CD4-positive, alpha-beta T cell treated with Interleukin-15 for 1 hour (primary cell): ENCODE measurements at regions not wholly inside any gene's neighbourhood (a gene's known extent, or its start where the extent isn't known, plus 50 kb on each side); places are given as distances from the start of the nearest gene placed in this dataset.
"Not testable (repeated sequence)": the region's sequence is repeated elsewhere in the genome, so short reads cannot be mapped to it uniquely, and the experiment has no call there.

ENCODE experiments used
- DNase-seq: peaks from one replicate; pipeline ENCODE4 v3.0.0-alpha.2; 2020

DNA sequence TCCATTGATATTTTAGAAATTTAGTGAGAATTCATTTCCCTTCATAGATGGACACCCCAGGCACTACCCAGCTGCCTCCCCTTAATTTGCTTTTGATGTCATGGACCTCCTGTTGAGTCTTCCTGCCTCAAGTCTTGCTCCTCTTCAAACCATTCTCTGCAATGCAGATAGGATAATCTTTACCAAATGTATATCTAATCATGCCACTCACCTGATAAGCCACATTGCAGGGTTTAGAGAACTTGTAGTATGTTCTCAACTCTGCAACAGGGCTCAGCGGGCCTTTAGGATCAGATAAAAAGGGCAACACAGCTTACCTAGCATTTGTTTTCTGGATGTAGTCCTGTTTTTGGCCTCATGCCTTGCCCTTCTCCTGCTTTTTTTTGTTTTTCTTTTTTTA lies 234.5 kb downstream of the EMP1 start:
- DNase-seq = no peak

DNA sequence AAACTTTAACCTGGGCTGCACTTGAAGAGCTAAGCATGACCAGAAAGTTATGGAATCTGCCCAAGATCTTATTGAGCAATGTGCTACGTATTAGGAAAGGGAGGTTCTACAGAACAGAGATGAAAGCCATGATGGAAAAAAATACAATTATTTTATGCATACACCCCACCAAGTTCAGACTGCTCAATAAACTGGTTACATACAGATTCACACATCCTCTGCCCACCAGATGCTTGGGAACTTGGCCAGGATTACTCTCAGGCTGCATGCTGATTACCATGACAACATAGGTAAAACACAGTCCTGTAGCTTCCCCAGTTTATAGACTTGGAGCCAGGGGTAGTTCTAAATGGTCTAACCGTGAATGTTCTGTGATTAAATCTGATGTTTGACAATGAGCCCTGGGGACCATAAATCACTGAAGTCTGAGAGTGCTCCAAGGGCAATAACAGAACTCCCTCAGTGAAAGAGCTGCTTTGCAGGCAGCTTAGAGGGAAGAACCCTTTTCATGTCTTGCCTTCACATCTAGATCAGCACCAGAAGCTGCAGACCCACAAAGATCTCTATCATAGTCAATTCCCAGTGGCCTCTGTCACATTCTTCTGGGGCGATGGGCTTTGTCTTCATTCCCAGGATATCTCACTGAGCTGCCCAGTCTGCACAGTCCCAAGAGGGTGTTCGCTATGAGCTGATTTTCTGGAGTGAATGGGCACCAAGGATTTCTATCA lies 232.2 kb downstream of the EMP1 start:
- DNase-seq = no peak

DNA sequence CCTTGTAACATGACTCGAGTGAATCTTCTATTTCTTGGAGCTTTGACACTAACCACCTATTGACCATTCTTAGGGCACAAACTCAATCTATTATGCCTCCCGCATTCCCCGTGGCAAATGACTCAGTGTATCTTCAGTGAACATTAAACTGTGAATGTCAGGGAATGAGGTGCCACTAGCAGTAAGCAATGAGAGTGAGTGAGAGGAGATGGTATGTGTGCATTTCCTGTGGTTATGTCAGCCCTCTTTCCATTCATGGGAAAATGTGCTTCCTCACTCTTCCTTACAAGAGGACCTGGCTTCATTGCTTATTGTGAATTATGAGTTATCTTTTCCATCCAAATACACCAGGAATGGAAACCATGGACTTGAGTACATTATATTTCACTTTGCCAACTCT lies 229.2 kb downstream of the EMP1 start:
- no peak for DNase-seq

DNA sequence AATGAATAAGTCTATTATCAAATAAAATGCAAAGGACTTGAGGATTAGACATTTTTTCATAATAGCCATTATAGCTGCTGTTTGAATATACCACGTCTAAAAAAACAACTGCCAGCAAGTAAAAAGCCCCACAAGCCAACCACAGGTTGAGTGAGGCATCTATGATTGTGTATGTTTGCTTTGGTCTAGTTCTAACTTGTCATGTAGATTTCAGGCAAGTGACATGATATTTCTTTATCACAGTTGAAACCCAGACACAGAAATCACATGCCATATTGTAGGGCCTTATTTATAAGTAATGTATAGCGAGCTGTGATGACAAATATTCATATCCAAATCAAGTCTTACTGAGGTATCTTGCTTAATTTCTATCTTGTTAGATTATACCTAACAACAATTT lies 225.8 kb downstream of the EMP1 start:
- no peak for DNase-seq

DNA sequence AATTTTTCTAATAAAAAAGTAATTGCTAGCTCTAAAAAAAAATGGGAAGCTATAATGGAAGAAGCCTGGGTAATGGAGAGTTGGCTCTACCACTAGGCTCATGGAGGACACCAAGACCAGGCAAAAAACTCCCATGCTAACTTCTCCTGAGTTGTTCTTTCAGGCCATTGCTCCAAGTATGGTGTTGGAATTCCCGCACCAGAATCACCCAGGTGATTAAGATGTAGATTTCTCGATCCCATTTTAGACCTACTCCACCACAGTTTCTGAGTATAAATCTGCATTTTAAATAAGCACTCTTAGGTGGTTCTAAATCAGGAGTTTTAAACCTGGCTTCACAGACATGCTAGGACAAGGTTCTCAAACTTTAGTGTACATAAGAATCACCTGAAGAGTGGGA lies 221.0 kb downstream of the EMP1 start:
- no peak for DNase-seq

DNA sequence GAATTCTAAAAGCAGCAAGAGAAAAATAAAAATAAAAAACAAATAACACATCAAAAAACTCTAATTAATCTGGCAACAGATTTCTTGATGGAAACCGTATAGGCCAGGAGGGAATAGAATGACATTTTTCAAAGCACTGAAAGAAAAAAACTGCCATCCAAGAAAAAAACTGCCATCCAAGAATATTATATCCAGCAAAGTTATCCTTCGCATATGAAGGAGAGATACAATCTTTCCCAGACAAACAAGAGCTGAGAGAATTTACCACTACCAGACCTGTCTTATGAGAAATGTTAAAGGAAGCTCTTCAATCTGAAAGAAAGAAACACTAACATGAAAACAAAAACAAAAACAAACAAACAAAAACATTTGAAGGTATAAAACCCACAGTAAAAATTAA lies 214.8 kb downstream of the EMP1 start:
- no peak for DNase-seq

DNA sequence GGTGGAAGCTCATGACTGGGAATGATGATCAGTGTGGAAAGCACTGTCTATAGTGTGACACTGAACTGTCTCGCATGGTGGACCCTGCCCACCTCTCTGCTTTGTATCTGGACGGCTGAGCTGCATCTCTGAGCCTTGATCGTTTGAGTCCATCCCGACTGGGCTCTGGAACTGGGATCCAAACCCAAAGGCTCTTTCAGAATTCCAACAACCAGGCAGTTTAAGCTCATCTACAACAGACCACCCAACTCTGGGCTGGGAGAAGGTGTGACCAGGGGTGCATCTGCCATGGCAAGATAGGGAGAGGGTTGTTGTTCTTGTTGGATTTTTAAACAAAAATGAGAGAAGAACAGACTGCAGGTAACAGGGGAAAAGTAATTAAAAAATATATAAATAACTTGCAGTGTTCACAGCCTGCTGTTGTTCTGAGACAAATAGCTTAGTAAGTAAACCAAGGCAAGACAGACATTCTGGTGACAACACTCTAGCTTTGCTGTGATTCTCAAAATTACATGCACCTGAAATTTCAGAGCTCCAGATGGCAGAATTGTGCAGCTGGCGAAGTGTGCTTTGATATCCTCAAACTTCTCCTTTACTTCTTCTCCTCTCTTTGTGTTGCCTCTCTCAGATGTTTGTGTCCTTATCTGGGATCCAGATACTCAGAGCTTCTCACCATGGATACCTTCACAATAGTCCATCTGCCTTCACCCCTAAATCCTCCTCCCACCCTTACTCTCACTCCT lies 209.6 kb downstream of the EMP1 start:
- no peak for DNase-seq

DNA sequence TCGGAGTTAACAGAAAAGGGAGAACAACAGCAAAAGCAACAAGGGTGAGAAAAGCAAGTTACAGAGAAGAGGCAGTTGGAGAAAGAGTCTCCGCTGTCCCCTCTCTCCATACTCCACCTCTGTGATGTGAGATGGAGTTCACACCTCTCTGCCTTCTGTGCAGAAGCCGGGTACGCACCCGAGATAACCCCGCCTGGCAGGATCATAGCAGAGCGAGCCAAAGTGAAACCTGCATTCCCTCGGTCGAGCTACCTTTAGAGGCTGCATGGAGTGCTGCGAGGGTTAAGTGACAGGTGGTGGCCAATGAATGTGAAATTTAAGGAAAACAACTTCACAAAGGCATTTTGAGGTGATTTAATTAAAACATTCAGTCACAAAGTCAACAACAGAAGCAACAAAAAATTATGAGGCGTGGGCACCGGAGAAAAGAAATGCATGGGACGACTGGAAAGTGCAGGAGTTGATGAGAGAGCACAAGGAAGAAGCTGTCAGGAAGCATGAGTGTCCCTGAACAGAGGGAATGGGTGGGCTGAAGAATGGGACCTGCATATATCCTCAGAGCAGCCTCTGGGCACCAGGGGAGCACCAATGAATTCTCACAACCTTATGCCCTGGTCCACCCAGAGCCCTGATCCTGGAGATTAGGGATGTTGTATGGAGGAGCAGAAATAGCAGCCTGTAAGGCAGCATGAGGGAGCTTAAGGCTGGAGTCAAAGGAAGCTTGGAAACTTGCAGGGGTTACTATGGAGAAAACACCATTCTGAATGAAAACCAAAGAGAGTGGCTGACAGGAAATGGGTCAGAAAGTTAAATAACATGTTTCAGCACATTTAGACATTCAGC lies 208.3 kb downstream of the EMP1 start:
- DNase-seq = no peak

DNA sequence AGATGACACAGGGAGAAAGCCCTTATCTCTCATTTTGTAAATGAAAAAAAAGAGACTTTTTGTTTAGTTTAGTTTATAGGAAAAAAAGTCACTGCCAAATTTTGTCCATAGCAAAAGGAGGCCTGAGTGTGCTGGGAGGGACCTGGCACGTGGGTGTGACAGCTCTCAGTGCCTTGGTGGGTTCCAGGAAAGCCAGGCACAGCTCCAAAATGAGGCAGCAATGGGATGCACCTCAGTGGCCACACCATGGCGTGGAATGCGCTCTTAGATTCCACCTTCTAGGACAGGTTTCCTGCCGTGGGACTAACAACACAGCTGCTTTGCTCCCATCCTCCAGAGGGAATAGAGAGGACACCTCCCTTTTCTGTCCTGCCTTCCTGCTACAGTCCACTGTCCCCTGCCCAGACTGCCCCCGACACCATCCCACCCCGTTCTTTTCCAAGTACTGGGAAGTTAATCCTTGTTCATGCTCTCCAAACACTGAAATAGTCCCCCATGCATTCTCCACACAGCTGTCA lies 207.6 kb downstream of the EMP1 start:
- no peak for DNase-seq

DNA sequence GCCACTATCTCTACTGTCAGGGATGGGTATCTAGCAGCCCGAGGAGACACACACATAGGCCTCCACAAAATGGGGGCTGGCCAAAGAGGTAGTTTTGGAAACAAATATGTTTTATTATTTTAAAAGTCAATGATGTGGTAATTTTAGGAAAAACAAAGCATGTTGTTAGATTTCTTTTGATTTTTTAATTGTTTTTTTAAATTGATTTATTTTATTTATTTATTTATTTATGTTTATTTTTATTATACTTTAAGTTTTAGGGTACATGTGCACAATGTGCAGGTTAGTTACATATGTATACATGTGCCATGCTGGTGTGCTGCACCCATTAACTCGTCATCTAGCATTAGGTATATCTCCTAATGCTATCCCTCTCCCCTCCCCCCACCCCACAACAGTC lies 194.8 kb downstream of the EMP1 start:
- DNase-seq = not testable (repeated sequence)

DNA sequence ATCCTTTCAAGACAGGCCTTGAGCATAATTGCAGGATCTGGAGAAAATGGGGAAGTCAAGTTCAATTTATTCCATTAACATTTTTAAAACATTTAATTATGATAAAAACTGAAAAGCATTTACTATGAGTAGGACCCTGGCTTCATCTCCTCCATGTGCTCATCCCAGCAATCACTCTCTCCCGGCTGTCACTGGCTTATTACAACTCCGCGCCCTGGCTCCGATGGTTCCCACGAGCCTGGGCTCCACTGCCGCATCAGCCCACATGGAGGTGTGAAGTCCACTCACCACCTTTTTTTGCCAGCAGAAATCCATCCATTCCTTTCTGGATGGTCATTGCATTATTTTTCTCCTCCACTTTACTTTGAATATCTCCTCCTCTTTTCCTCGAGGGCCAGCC lies 194.4 kb downstream of the EMP1 start:
- DNase-seq = no peak

DNA sequence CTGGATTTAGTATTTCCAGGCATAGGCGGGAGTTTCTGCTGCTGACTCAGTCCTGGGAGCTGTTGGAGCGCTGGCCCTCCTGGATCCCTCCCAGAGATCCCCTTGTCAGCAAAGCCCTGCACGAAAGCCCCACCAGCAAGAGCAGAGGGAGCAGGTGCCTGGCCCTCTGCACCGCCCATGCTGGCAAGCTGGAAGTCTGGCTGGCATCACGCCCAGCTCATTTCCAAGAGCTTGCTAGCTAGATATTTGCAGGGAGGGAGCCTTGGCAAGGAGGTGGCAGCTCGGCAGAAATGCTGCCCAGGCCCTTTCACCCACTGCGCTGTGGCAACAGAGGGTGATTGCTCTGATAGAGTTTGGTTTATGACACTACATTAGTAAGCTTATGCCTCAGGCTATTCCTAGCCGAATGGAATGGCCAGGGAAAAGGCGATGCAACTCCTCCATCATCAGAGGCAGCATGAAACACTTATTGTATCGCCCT lies 193.9 kb downstream of the EMP1 start:
- no peak for DNase-seq

DNA sequence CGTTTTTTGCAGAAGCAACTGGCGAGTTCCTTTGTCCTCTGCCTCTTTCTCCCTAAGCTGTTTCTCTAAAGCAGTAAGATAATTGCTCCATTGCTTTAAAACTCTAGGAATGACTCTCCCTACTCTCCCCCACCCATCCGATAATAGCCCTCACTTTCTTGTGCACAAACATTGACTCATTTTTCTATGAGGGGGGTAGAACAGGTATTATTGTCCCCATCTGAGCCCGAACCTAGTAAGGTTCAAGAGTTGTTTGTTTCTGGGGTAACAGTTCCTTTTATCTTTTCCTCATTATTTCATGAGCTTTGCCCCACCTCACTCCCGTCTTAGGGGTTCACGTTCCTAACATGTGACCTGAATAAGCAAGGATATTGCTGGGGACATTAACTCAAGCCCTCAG lies 190.6 kb downstream of the EMP1 start:
- DNase-seq = no peak

DNA sequence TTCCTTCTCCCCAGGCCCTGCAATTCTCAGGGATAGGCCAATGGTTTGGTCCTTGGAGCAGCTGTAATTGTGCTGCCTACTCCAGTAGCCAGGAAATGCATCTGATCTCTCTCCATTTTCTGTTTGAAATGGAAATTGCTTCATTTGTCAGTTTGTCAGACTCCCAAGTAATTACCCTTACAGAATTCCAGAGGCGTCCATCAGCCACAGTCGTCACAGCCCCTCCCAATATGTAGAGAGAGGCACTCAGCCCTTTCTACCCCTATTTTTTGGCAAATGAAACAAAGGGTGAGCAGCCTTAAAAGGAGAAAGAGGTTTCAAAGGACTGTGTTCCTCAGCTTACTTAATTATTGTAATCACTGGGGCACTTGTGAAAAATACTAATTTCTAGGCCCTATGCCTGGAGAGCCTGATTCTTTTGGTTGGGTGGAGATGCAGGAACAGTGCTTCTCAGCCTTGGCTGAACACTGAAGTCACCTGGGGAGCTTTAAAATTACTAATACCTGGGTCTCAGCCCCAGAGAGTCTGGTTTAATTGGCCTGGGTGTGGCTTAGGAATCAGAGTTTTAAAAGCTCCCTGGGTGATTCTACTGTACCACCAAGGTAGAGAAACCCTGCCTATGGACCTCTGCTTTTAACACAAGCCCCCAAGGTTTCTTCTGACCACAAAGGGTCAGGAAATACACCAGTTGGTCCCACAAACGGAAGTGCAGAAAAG lies 190.0 kb downstream of the EMP1 start:
- DNase-seq = no peak

DNA sequence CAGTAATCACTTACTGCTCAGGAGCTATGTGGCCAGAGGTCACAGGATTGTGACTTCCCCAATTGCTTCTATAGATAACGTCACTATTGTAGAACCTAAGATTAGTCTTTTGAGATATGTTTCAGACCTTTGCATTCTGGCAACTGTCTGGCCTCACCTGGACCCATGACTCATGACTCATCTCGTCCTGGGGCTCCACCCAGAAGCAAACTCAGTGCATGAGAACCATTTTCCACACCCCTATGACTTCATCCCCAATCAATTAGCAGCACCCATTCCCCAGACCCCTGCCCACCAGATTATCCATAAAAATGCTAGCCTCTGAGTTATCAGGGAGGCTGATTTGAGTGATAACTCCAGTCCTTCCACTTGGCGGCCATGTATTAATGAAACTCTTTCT lies 186.9 kb downstream of the EMP1 start:
- DNase-seq = no peak

DNA sequence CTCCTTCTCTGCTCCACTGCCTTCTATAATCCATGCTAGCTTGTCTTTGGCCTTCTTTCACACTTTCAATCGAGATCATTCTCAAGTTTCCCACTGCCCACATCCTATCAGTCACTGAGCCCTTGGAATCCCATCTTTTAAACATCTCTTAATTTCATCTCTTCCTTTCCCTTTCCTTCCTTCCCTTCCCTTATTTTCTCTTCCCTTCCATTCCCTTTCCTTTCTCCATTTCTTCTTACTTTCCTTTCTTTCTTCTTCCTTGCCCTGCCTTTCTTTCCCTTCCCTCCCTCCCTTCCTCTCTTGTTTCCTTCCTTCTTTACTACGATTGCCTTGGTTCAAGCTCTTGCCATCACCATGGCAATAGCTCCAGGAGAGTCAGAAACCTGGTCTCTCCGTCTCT lies 183.8 kb downstream of the EMP1 start:
- no peak for DNase-seq

DNA sequence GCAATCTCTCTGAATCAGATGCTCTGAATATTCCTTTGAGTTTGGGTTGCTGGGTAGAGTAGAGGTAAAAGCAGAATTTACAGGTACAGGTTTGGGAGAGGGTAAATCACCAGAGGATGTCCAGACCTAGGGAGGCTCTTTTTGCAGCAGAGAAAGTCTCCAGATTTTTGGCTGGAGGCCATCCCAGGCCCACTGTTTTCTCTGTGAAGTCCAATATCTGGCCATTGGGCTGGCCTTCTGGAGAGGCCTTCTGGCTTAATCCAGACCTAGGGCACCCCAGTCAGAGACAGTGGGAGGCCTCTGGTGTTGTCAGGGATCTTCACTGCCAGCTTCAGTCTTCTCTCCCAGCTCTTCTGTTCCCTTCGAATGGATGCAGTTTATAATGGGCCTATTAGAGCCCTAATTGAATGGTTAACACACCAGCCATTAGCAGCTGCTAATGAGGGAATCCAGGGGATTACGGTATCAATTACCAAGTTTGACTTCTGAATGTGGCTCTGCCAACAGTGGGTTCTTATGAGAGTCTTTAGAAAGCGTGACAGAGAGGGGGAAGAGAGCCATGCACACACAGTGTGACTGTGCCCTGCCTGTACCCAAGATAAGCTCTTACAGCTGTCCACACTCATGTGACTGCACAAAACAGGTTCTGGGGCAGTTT lies 183.1 kb downstream of the EMP1 start:
- DNase-seq = no peak

DNA sequence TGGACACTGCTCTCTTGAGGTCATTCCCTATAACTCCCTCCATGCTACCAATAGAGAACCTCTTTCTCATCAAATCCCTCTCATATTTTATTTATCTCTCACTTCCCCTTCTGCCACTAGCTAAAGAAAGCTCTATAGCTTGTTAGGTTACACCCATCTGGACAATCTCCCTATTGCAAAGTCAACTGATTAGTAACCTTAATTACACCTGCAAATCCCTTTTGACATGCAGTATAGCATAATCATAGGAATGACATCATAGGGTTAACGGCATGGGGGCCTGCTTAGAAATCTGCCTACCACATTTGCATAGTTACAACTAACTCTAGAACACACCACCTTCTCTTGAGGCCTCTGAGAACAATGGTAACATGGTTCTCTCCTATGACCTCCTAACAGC lies 181.2 kb downstream of the EMP1 start:
- DNase-seq = no peak

DNA sequence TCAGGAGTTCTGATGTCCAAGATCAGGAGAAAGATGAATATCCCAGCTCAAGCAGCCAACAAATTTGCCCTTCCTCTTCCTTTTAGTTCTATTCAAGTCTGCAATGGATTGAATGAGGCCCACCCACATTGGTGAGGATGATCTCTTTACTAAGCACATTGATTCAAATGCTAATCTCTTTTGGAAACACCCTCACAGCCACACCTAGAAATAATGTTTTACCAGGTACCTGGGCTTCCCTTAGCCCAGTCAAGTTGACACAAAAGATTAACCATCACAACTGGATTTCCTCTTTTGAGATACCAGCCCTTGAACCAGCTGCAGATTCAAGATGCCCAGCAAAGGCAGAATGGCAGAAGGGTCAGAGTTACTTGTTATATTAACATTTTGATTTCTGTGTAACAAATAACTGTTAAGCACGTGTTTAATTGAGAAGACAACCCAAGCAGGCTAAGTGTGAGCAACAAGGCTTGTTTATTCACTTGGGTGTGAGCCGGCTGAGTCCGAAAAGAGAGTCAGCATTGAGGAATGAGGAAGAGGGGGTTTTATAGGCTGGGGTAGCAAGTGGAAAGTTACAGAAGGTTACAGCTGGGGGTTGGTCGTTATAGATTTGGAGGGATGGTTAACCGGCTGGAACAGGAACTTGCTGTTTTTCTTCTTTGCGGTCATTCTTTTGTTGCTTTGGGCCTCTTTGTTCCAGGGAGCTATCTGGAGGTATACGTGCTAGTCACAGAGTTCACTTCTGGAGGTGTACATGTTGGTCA lies 180.3 kb downstream of the EMP1 start:
- no peak for DNase-seq

DNA sequence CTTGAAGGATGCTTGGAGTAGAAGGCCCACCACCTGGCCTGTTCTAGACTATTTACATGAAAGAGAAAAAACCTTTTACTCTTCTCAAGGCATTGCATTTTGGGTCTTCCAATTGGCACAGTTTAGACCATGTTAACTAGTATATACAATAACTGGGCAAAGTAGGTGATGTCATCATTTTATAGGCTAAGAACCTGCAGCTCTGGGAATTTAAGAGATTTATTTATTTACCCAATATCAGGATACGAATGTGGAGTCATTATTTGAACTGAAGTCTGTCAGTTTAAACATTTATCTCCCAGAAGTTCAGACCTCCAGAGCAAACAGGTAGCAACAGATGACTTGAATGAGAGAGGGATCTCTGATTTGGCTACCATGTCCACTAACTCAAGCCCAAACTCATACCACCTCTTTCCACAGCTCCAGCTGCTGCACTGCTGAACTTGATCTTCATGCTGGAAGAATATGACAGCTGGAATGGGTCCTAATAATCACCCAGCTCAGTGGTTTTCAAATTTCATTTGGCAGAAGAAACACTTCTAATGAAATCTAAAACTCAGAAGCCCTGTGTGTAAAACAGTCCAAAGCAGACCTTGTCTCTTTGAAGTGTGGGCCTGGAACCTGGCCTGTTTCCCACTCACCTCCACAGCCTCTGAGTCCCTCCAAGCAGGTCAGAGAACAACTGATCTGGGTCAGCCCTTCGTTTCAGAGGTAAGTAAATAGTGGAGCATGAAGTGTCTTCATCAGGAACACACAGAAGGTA lies 179.2 kb downstream of the EMP1 start:
- no peak for DNase-seq

DNA sequence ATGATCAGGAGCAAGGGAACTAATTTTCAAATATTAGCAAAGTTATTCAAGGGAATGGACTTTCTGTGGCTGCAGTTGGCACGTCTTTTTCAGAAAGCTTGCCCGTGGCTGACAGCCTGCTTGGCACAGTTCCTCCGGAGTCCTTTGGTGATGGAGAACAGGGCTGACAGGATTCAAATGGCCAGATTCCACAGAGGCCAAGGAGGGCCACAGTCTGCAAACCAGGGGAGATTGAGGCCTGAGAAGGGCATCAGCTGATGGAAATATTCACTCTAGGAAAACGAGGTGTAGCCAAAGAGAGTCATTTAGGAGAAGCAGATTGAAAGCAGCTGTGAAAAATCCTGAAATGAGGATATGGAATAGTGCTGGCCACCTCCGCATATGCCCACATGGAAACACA lies 178.3 kb downstream of the EMP1 start:
- DNase-seq = no peak
